GM23338 (cell line): ENCODE measurements at regions not wholly inside any gene's neighbourhood (a gene's known extent, or its start where the extent isn't known, plus 50 kb on each side); places are given as distances from the start of the nearest gene placed in this dataset.

Source experiments
- ATAC-seq: fragments of 200-7000 bp; cut with Tn5 transposase; 3 replicates; pipeline ENCODE4 v1.9.1; 2020
- DNase-seq: peaks from one replicate; pipeline ENCODE4 v3.0.0-alpha.2; 2015; ENCODE audit warnings: low spot score
- H2AFZ ChIP-seq: fragments of 200-600 bp; sonication (generic); 2 replicates; pipeline ENCODE4 v1.8.0; 2016; ENCODE audit warnings: antibody characterized with exemption, mild to moderate bottlenecking, moderate library complexity
- H3F3A ChIP-seq: fragments of 200-600 bp; sonication (generic); replicated peaks from 2 replicates; pipeline ENCODE4 v1.8.0; 2017; ENCODE audit warnings: antibody characterized with exemption, mixed run types, low read depth
- H3K27ac ChIP-seq: fragments of 200-600 bp; sonication (generic); 2 replicates; pipeline ENCODE4 v1.6.1; 2016; ENCODE audit warnings: low read depth
- H3K27me3 ChIP-seq: fragments of 200-600 bp; sonication (generic); 2 replicates; pipeline ENCODE4 v1.8.0; 2016; ENCODE audit warnings: mild to moderate bottlenecking, mixed run types, moderate library complexity; ENCODE audit not compliant: insufficient read depth
- H3K36me3 ChIP-seq: fragments of 200-600 bp; sonication (generic); 2 replicates; pipeline ENCODE4 v1.8.0; 2016; ENCODE audit warnings: mild to moderate bottlenecking; ENCODE audit not compliant: insufficient read depth
- H3K4me1 ChIP-seq: fragments of 200-600 bp; sonication (generic); 2 replicates; pipeline ENCODE4 v1.8.0; 2016; ENCODE audit warnings: mild to moderate bottlenecking, moderate library complexity; ENCODE audit not compliant: insufficient read depth
- H3K4me2 ChIP-seq: fragments of 200-600 bp; sonication (generic); 2 replicates; pipeline ENCODE4 v1.7.1; 2017; ENCODE audit warnings: mixed run types
- H3K4me3 ChIP-seq: fragments of 200-600 bp; sonication (generic); 2 replicates; pipeline ENCODE4 v1.6.1; 2016; ENCODE audit warnings: mixed run types
- H3K79me2 ChIP-seq: fragments of 200-600 bp; sonication (generic); replicated peaks from 2 replicates; pipeline ENCODE4 v1.8.0; 2017; ENCODE audit warnings: mild to moderate bottlenecking; ENCODE audit not compliant: insufficient read depth
- H3K9me2 ChIP-seq: fragments of 200-600 bp; sonication (generic); 2 replicates; pipeline ENCODE4 v1.8.0; 2017; ENCODE audit not compliant: insufficient read depth
- H4K20me1 ChIP-seq: fragments of 200-600 bp; sonication (generic); replicated peaks from 2 replicates; pipeline ENCODE4 v1.8.0; 2017; ENCODE audit warnings: mild to moderate bottlenecking; ENCODE audit not compliant: insufficient read depth
- H3K27ac Mint-ChIP-seq: 2 replicates; pipeline ENCODE4 v1.8.0; 2020; ENCODE audit warnings: inconsistent platforms, mild to moderate bottlenecking, moderate library complexity, mixed read lengths
- H3K27me3 Mint-ChIP-seq: 3 replicates; pipeline ENCODE4 v1.8.0; 2022; ENCODE audit warnings: low read depth, mild to moderate bottlenecking, moderate library complexity, mixed read lengths, inconsistent platforms; ENCODE audit not compliant: insufficient read depth, poor library complexity
- H3K36me3 Mint-ChIP-seq: 3 replicates; pipeline ENCODE4 v1.8.0; 2021; ENCODE audit warnings: low read depth, mild to moderate bottlenecking, inconsistent platforms, moderate library complexity, mixed read lengths
- H3K4me1 Mint-ChIP-seq: 3 replicates; pipeline ENCODE4 v1.8.0; 2020; ENCODE audit warnings: mild to moderate bottlenecking, inconsistent platforms, mixed read lengths
- H3K4me3 Mint-ChIP-seq: 3 replicates; pipeline ENCODE4 v1.8.0; 2021; ENCODE audit warnings: moderate library complexity, mild to moderate bottlenecking, inconsistent platforms, mixed read lengths
- H3K9me3 Mint-ChIP-seq: 3 replicates; pipeline ENCODE4 v1.8.0; 2020; ENCODE audit warnings: moderate library complexity, mild to moderate bottlenecking, inconsistent platforms, mixed read lengths
- CREB1 ChIP-seq: fragments of 250-450 bp; sonication (Bioruptor Pico); IDR thresholded peaks from 2 replicates; pipeline ENCODE4 v1.5.0; 2020; ENCODE audit warnings: low read depth, mild to moderate bottlenecking, moderate library complexity
- ETS1 ChIP-seq: IDR thresholded peaks from 2 replicates; pipeline ENCODE4 v1.6.1; 2016; ENCODE audit warnings: antibody characterized with exemption
- EZH2 ChIP-seq: fragments of 200-600 bp; sonication (generic); IDR thresholded peaks from one replicate; pipeline ENCODE4 v1.8.0; 2017; ENCODE audit warnings: antibody characterized with exemption, mild to moderate bottlenecking, low read depth; ENCODE audit not compliant: unreplicated experiment
- JUNB ChIP-seq: IDR thresholded peaks from one replicate; pipeline ENCODE4 v1.6.1; 2016; ENCODE audit warnings: antibody characterized with exemption; ENCODE audit not compliant: unreplicated experiment
- NANOG ChIP-seq: IDR thresholded peaks from 2 replicates; pipeline ENCODE4 v1.6.1; 2016; ENCODE audit warnings: antibody characterized with exemption, borderline replicate concordance
- POLR2AphosphoS5 ChIP-seq: IDR thresholded peaks from 2 replicates; pipeline ENCODE4 v1.6.1; 2016; ENCODE audit warnings: antibody characterized with exemption, low read depth
- STAT1 ChIP-seq: IDR thresholded peaks from one replicate; pipeline ENCODE4 v1.6.1; 2016; ENCODE audit warnings: antibody characterized with exemption; ENCODE audit not compliant: unreplicated experiment
- ZNF114 ChIP-seq: fragments of 250-450 bp; sonication (Bioruptor Pico); IDR thresholded peaks from 2 replicates; pipeline ENCODE4 v1.5.0; 2020; ENCODE audit warnings: mild to moderate bottlenecking, moderate library complexity
- ZNF331 ChIP-seq: fragments of 250-450 bp; sonication (Bioruptor Pico); IDR thresholded peaks from 2 replicates; pipeline ENCODE4 v1.5.0; 2020; ENCODE audit warnings: low read depth, mild to moderate bottlenecking, moderate library complexity
- ZNF462 ChIP-seq: fragments of 250-450 bp; sonication (Bioruptor Pico); IDR thresholded peaks from 2 replicates; pipeline ENCODE4 v1.5.0; 2020; ENCODE audit warnings: mild to moderate bottlenecking, moderate library complexity

- TF ChIP-seq ETS1 (no peak), CREB1 (CRISPR knock-in tag) (no peak)
These were observed 399.8 kb downstream of the SEC14L1 start (continued) for GRCh38 chr17:77540531-77540930.

GRCh38 chr17:77540975-77541374 lies 400.2 kb downstream of the SEC14L1 start:
- ATAC-seq (peak; percentile 44), DNase-seq (peak; percentile 60)
- H4K20me1 ChIP-seq, result no peaks in the 10 kb centered on the region
- no peaks in the 10 kb centered on the region for H3K9me2 ChIP-seq
- H3K4me3 Mint-ChIP-seq, result peak overlapping the region; percentile 54
- H3K4me3 ChIP-seq, result peak overlapping the region; percentile 3; the same call in 1 of the 2 replicates
- peaks cover 33% of the 10 kb centered on the region for H3K4me1 Mint-ChIP-seq
- H3K27me3 ChIP-seq, result no peaks in the 10 kb centered on the region
- H3K27ac Mint-ChIP-seq, result peak overlapping the region; percentile 49; the same call in 1 of the 2 replicates
- H3K4me1 ChIP-seq, result peaks cover 19% of the 10 kb centered on the region
- peaks cover 14% of the 10 kb centered on the region for H3K27me3 Mint-ChIP-seq
- peak overlapping the region; percentile 70 for H3K4me2 ChIP-seq
- H3K27ac ChIP-seq, result no peak overlapping the region
- no peaks in the 10 kb centered on the region for H3K36me3 ChIP-seq
- peaks cover 3% of the 10 kb centered on the region; the same call in 2 of the 3 replicates for H3K36me3 Mint-ChIP-seq
- H3K79me2 ChIP-seq, result no peaks in the 10 kb centered on the region
- no peaks in the 10 kb centered on the region for H3F3A ChIP-seq
- H3K9me3 Mint-ChIP-seq, result peaks cover 8% of the 10 kb centered on the region; the same call in 2 of the 3 replicates
- no peak for TF ChIP-seq NANOG
- TF ChIP-seq CREB1 (CRISPR knock-in tag), result no peak
- TF ChIP-seq STAT1, result no peak
- TF ChIP-seq EZH2, result no peak
- no peak for TF ChIP-seq JUNB
- no peak for TF ChIP-seq ETS1
- H2AFZ ChIP-seq, result peak overlapping the region; percentile 73; the same call in 1 of the 2 replicates

GRCh38 chr17:77542011-77542410 lies 401.2 kb downstream of the SEC14L1 start:
- H3K4me3 ChIP-seq, result no peak overlapping the region
- H3F3A ChIP-seq, result no peaks in the 10 kb centered on the region
- H3K27ac Mint-ChIP-seq, result no peak overlapping the region
- no peak overlapping the region for H2AFZ ChIP-seq
- peak overlapping the region; percentile 70 for H3K4me2 ChIP-seq
- peaks cover 14% of the 10 kb centered on the region for H3K27me3 Mint-ChIP-seq
- DNase-seq, result no peak
- H3K9me3 Mint-ChIP-seq, result peaks cover 10% of the 10 kb centered on the region; the same call in 2 of the 3 replicates
- H3K4me1 Mint-ChIP-seq, result peaks cover 36% of the 10 kb centered on the region
- peaks cover 3% of the 10 kb centered on the region; the same call in 2 of the 3 replicates for H3K36me3 Mint-ChIP-seq
- no peaks in the 10 kb centered on the region for H3K79me2 ChIP-seq
- H3K36me3 ChIP-seq, result no peaks in the 10 kb centered on the region
- no peak overlapping the region for H3K27ac ChIP-seq
- H3K9me2 ChIP-seq, result no peaks in the 10 kb centered on the region
- peaks cover 27% of the 10 kb centered on the region for H3K4me1 ChIP-seq
- no peaks in the 10 kb centered on the region for H4K20me1 ChIP-seq
- H3K27me3 ChIP-seq, result no peaks in the 10 kb centered on the region
- no peak for ATAC-seq
- H3K4me3 Mint-ChIP-seq, result no peak overlapping the region
- no peak for TF ChIP-seq STAT1
- TF ChIP-seq NANOG, result no peak
- no peak for TF ChIP-seq ZNF462 (CRISPR knock-in tag)
- no peak for TF ChIP-seq EZH2
- no peak for TF ChIP-seq POLR2AphosphoS5
- no peak for TF ChIP-seq CREB1 (CRISPR knock-in tag)
- no peak for TF ChIP-seq ZNF331 (CRISPR knock-in tag)
- TF ChIP-seq ZNF114 (CRISPR knock-in tag), result no peak
